Esophagus muscularis mucosa (tissue), 4 donors: ENCODE measurements at regions not wholly inside any gene's neighbourhood (a gene's known extent, or its start where the extent isn't known, plus 50 kb on each side); places are given as distances from the start of the nearest gene placed in this dataset.

Source experiments
- DNase-seq: peaks from one replicate; pipeline ENCODE4 v3.0.0-alpha.2; 2017; ENCODE audit errors: extremely low spot score
- H3K27ac ChIP-seq, 4 donors: fragments of 200-600 bp; sonication (generic); replicated peaks in 1 of 4; 1 replicate in 3 of 4; 2 replicates in 1 of 4; pipeline ENCODE4 v1.5.1; 2016 to 2019; ENCODE audit warnings: mild to moderate bottlenecking in 1 of 4
- H3K27me3 ChIP-seq, 4 donors: fragments of 200-600 bp; sonication (generic); one replicate each; pipeline versions ENCODE4 v1.5.1 to v1.6.0; 2016 to 2019
- H3K36me3 ChIP-seq, 4 donors: fragments of 200-600 bp; sonication (generic); one replicate each; pipeline ENCODE4 v1.5.1; 2016 to 2019
- H3K4me1 ChIP-seq, 4 donors: fragments of 200-600 bp; sonication (generic); one replicate each; pipeline ENCODE4 v1.5.1; 2016 to 2019
- H3K4me3 ChIP-seq, 4 donors: fragments of 200-600 bp; sonication (generic); 1 replicate in 2 of 4; 2 replicates in 2 of 4; pipeline ENCODE4 v1.5.1; 2016 to 2019; ENCODE audit warnings: mild to moderate bottlenecking in 4 of 4, moderate library complexity in 1 of 4
- H3K9me3 ChIP-seq, 4 donors: fragments of 200-600 bp; sonication (generic); 1 replicate in 3 of 4; 2 replicates in 1 of 4; pipeline ENCODE4 v1.5.1; 2016 to 2019
- CTCF ChIP-seq, 3 experiments: fragments of 200-600 bp in 2 of 3; fragments of 450-650 bp in 1 of 3; sonication (generic) in 2 of 3; IDR thresholded peaks; one replicate each; pipeline ENCODE4 v1.5.1; 2017 to 2019; ENCODE audit warnings: antibody characterized with exemption in 3 of 3, mild to moderate bottlenecking in 2 of 3, moderate library complexity in 1 of 3
- EP300 ChIP-seq: sonication (generic); formaldehyde crosslinking; IDR thresholded peaks from one replicate; pipeline ENCODE4 v1.6.1; 2017; ENCODE audit warnings: antibody characterized with exemption
- POLR2A ChIP-seq: fragments of 450-650 bp; IDR thresholded peaks from one replicate; pipeline ENCODE4 v1.6.1; 2017; ENCODE audit warnings: antibody characterized with exemption, moderate library complexity, mild to moderate bottlenecking, low read depth
- POLR2AphosphoS5 ChIP-seq, 2 donors: sonication (generic); formaldehyde crosslinking; IDR thresholded peaks; one replicate each; pipeline ENCODE4 v1.6.1; 2017; ENCODE audit warnings: antibody characterized with exemption in 2 of 2
- WGBS: methylation state at CpG from one replicate; pipeline ENCODE4 v1.1.5; 2018; 5-methylcytosine and 5-hydroxymethylcytosine counted together
- intact Hi-C: fragments of 100-400 bp; cut with DNase I; formaldehyde crosslinking; loops from one replicate; pipeline ENCODE4 v1.15.1; 2023

GRCh38 chr4:176989186-176989585 lies 196.5 kb upstream of the VEGFC start:
- intact Hi-C loops: no loop called here
- TF ChIP-seq CTCF (IDR thresholded peaks at IDR 0.05) (no peak), POLR2A (no peak), EP300 (no peak), POLR2AphosphoS5 (IDR thresholded peaks at IDR 0.05) (no peak)
- H3K4me1 ChIP-seq: no peaks in the 10 kb centered on the region
- DNase-seq: no peak
- H3K4me3 ChIP-seq: no peak overlapping the region
- no peak overlapping the region for H3K27ac ChIP-seq
- WGBS: 87% methylated on average over 1 of the region's 1 CpG
- H3K9me3 ChIP-seq: no peaks in the 10 kb centered on the region
- no peaks in the 10 kb centered on the region for H3K36me3 ChIP-seq
- H3K27me3 ChIP-seq: no peaks in the 10 kb centered on the region

- Histone ChIP-seq H3K27ac (no peak overlapping the region), H3K27me3 (no peaks in the 10 kb centered on the region), H3K9me3 (peaks cover 0 to 4% (median 0%) of the 10 kb centered on the region in 4 donors), H3K4me1 (no peaks in the 10 kb centered on the region), H3K36me3 (no peaks in the 10 kb centered on the region), H3K4me3 (no peak overlapping the region)
- intact Hi-C loops: no loop called here
- DNase-seq: no peak
- no peak for TF ChIP-seq POLR2A
- TF ChIP-seq EP300: no peak
- no peak for TF ChIP-seq CTCF (IDR thresholded peaks at IDR 0.05)
- no peak for TF ChIP-seq POLR2AphosphoS5 (IDR thresholded peaks at IDR 0.05)
- WGBS: 76% methylated on average over 2 of the region's 2 CpGs
Observed at GRCh38 chr4:176999935-177000543, 207.3 kb upstream of the VEGFC start.

GRCh38 chr4:177001271-177002175 lies 208.8 kb upstream of the VEGFC start:
- Histone ChIP-seq H3K4me1 (no peaks in the 10 kb centered on the region), H3K27me3 (no peaks in the 10 kb centered on the region), H3K9me3 (peaks cover 0 to 4% (median 0%) of the 10 kb centered on the region in 4 donors), H3K27ac (no peak overlapping the region), H3K4me3 (no peak overlapping the region), H3K36me3 (no peaks in the 10 kb centered on the region)
- no peak for DNase-seq
- TF ChIP-seq EP300: no peak
- TF ChIP-seq POLR2A: no peak
- TF ChIP-seq CTCF (IDR thresholded peaks at IDR 0.05): no peak
- no peak for TF ChIP-seq POLR2AphosphoS5 (IDR thresholded peaks at IDR 0.05)
- WGBS: 83% methylated on average over 3 of the region's 3 CpGs
- intact Hi-C loops: no loop called here

GRCh38 chr4:177005674-177006230 lies 213.0 kb upstream of the VEGFC start:
- TF ChIP-seq CTCF (IDR thresholded peaks at IDR 0.05): no peak
- TF ChIP-seq EP300: no peak
- no peak for TF ChIP-seq POLR2AphosphoS5 (IDR thresholded peaks at IDR 0.05)
- no peak for TF ChIP-seq POLR2A
- no peaks in the 10 kb centered on the region for H3K4me1 ChIP-seq
- H3K27me3 ChIP-seq: no peaks in the 10 kb centered on the region
- H3K4me3 ChIP-seq: no peak overlapping the region
- no peak overlapping the region for H3K27ac ChIP-seq
- no peak for DNase-seq
- H3K9me3 ChIP-seq: no peaks in the 10 kb centered on the region
- H3K36me3 ChIP-seq: no peaks in the 10 kb centered on the region
- intact Hi-C loops: no loop called here
- 81% methylated on average over 3 of the region's 3 CpGs for WGBS
